Activated CD4-positive, alpha-beta T cell treated with anti-CD3 and anti-CD28 coated beads, Interleukin-2, amount 50 U/mL, for 16 hours (primary cell): ENCODE measurements at regions not wholly inside any gene's neighbourhood (a gene's known extent, or its start where the extent isn't known, plus 50 kb on each side); places are given as distances from the start of the nearest gene placed in this dataset.
"Not testable (repeated sequence)": the region's sequence is repeated elsewhere in the genome, so short reads cannot be mapped to it uniquely, and the experiment has no call there.

Experiments used
- DNase-seq: peaks from one replicate; pipeline ENCODE4 v3.0.0-alpha.2; 2020

- not testable (repeated sequence) for DNase-seq
These were observed 70.2 kb downstream of the LGALS9C start for GRCh38 chr17:18546514-18547398.

- DNase-seq: not testable (repeated sequence)
These were observed 80.5 kb downstream of the LGALS9C start for GRCh38 chr17:18557086-18557485.

GRCh38 chr17:18563381-18564098 lies 80.7 kb downstream of the TBC1D28 start:
- DNase-seq: not testable (repeated sequence)

DNA sequence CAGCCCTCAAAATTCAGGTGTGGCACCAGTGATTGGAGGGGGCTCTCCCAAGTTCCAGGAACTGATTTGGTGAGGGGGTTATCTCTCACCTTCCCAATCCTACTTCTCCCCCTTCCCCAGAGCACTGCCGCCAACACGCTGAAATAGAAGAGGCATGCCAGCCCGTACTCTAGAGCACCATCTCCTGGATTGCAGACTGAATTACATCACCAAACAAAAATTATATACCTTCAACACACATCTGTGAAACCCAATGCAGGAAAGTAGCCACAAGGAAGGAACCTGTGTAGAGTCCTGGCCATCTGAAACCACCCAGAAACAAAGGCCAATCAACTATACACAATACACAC lies 80.1 kb downstream of the TBC1D28 start:
- peak; percentile 37 for DNase-seq

GRCh38 chr17:18568108-18568995 lies 75.8 kb downstream of the TBC1D28 start:
- DNase-seq: not testable (repeated sequence)

DNA sequence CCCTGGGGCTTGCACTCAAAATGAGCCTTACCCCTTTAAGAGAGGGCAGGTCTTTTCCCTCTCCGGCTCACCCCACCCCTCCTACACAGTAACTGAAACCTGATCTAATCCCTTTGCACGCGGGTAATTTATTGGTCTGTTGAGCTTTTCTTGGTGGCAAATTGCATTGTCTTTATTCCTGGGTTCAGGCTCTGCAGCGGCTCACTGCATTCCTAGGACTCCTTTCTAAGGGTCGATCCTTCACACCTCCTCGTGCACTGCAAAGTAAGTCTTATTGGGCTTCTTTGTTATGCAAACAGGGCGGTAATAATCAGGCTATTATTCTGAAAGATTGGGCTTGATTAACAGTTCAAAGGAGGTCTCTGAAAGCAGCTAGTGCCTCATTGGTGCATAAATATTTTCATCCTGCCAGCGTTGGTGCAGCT lies 74.7 kb downstream of the TBC1D28 start:
- not testable (repeated sequence) for DNase-seq

GRCh38 chr17:18572536-18572935 lies 71.7 kb downstream of the TBC1D28 start:
- not testable (repeated sequence) for DNase-seq

- not testable (repeated sequence) for DNase-seq
These were observed 70.1 kb downstream of the TBC1D28 start for GRCh38 chr17:18574137-18574536.
